HCT116 (cell line): ENCODE measurements at regions not wholly inside any gene's neighbourhood (a gene's known extent, or its start where the extent isn't known, plus 50 kb on each side); places are given as distances from the start of the nearest gene placed in this dataset.

Experiments
- ATAC-seq: fragments of 200-7000 bp; cut with Tn5 transposase; 2 replicates; pipeline ENCODE4 v1.9.1; 2020; ENCODE audit warnings: mild to moderate bottlenecking, moderate library complexity
- BruUV-seq: library from RNA; stranded (reverse); fragments of 400-500 nt; replicated peaks from 2 replicates; lab custom pipeline; 2021; lab: Mats Ljungman, UMichigan
- CTCF ChIA-PET: fragments of 300-600 bp; sonication (Branson Sonifier 250); formaldehyde crosslinking; loops from one replicate; lab custom pipeline; 2021; ENCODE audit warnings: antibody characterized with exemption; lab: Charles Lee
- POLR2A ChIA-PET: fragments of 300-600, 350-600 bp; sonication (Branson Sonifier 250); formaldehyde crosslinking; loops from one replicate; lab custom pipeline; 2021; ENCODE audit warnings: antibody characterized with exemption; lab: Charles Lee
- RAD21 ChIA-PET, 2 experiments: fragments of 300-600 bp; sonication (Branson Sonifier 250); formaldehyde crosslinking; loops; one replicate each; lab custom pipeline; 2023; ENCODE audit warnings: low total read pairs in 2 of 2; ENCODE audit not compliant: uncharacterized antibody in 2 of 2, unreplicated experiment in 2 of 2, low non-redundant PET in 1 of 2; lab: Charles Lee
- DNase-seq: peaks from one replicate; pipeline ENCODE4 v3.0.0-alpha.2; 2010; ENCODE audit warnings: low read depth, low spot score
- H2AFZ ChIP-seq: fragments of 200-600 bp; shearing (Covaris generic), sonication (generic); 2 replicates; pipeline ENCODE4 v1.6.1; 2017; ENCODE audit warnings: low read depth, mixed run types, mixed read lengths, antibody characterized with exemption, low read length; ENCODE audit not compliant: poor library complexity, severe bottlenecking
- H3K27ac ChIP-seq: 2 replicates; pipeline ENCODE4 v1.5.1; 2012; ENCODE audit warnings: low read depth, low read length
- H3K27me3 ChIP-seq: fragments of 200-600 bp; sonication (generic); 2 replicates; pipeline ENCODE4 v1.6.1; 2016; ENCODE audit warnings: mixed run types, low read length, mixed read lengths; ENCODE audit not compliant: insufficient read depth
- H3K36me3 ChIP-seq, 2 experiments: fragments of 200-500 bp in 1 of 2; fragments of 200-600 bp in 1 of 2; sonication (Bioruptor generic) in 1 of 2; sonication (generic) in 1 of 2; 2 replicates each; pipeline versions ENCODE4 v1.5.1 to v1.6.1; 2014 to 2016; ENCODE audit warnings: low read length in 2 of 2, inconsistent platforms in 1 of 2, mixed read lengths in 1 of 2, mixed run types in 1 of 2; ENCODE audit not compliant: insufficient read depth in 2 of 2, control insufficient read depth in 1 of 2
- H3K4me1 ChIP-seq, 2 experiments: fragments of 200-600 bp in 1 of 2; sonication (generic) in 1 of 2; 2 replicates each; pipeline versions ENCODE4 v1.5.1 to v1.6.1; 2012 to 2017; ENCODE audit warnings: low read length in 2 of 2, inconsistent platforms in 1 of 2, mild to moderate bottlenecking in 1 of 2, mixed read lengths in 1 of 2, mixed run types in 1 of 2, moderate library complexity in 1 of 2; ENCODE audit not compliant: insufficient read depth in 2 of 2, control insufficient read depth in 1 of 2
- H3K4me2 ChIP-seq: fragments of 200-600 bp; sonication (generic); 2 replicates; pipeline ENCODE4 v1.6.1; 2017; ENCODE audit warnings: mixed run types, low read length, mixed read lengths
- H3K4me3 ChIP-seq, 2 experiments: fragments of 200-600 bp in 1 of 2; sonication (generic) in 1 of 2; replicated peaks in 1 of 2; 2 replicates each; pipeline ENCODE4 v1.5.1; 2011 to 2016; ENCODE audit warnings: low read length in 2 of 2, control low read depth in 1 of 2, low read depth in 1 of 2, mild to moderate bottlenecking in 1 of 2, mixed read lengths in 1 of 2, mixed run types in 1 of 2
- H3K79me2 ChIP-seq: fragments of 200-600 bp; sonication (generic); 2 replicates; pipeline ENCODE4 v1.6.1; 2017; ENCODE audit warnings: mild to moderate bottlenecking, mixed run types, low read length, moderate library complexity, mixed read lengths; ENCODE audit not compliant: insufficient read depth
- H3K9ac ChIP-seq: fragments of 200-600 bp; sonication (generic); 2 replicates; pipeline ENCODE4 v1.6.1; 2016; ENCODE audit warnings: low read length, mixed read lengths
- H3K9me2 ChIP-seq: fragments of 200-600 bp; sonication (generic), shearing (Covaris generic); 2 replicates; pipeline ENCODE4 v1.6.1; 2017; ENCODE audit warnings: mixed run types, mild to moderate bottlenecking, moderate library complexity; ENCODE audit not compliant: insufficient read depth
- H3K9me3 ChIP-seq, 2 experiments: fragments of 200-500 bp in 1 of 2; fragments of 200-600 bp in 1 of 2; sonication (Bioruptor generic) in 1 of 2; sonication (generic) in 1 of 2; 2 replicates each; pipeline ENCODE4 v1.6.1; 2014 to 2017; ENCODE audit warnings: low read length in 2 of 2, mixed read lengths in 2 of 2, inconsistent platforms in 1 of 2, low read depth in 1 of 2, mild to moderate bottlenecking in 1 of 2, mixed run types in 1 of 2, moderate library complexity in 1 of 2; ENCODE audit not compliant: control insufficient read depth in 1 of 2, insufficient read depth in 1 of 2
- H4K20me1 ChIP-seq: fragments of 200-600 bp; sonication (generic), shearing (Covaris generic); 2 replicates; pipeline ENCODE4 v1.6.1; 2017; ENCODE audit warnings: mixed run types, mild to moderate bottlenecking, moderate library complexity; ENCODE audit not compliant: insufficient read depth
- CBX3 ChIP-seq: IDR thresholded peaks from 2 replicates; pipeline ENCODE4 v1.6.1; 2012; ENCODE audit warnings: low read depth
- EGR1 ChIP-seq: IDR thresholded peaks from 2 replicates; pipeline ENCODE4 v1.6.1; 2012; ENCODE audit warnings: low read depth
- ELF1 ChIP-seq: IDR thresholded peaks from 2 replicates; pipeline ENCODE4 v1.6.1; 2012; ENCODE audit warnings: low read depth, borderline replicate concordance
- EZH2phosphoT487 ChIP-seq: fragments of 200-600 bp; IDR thresholded peaks from 2 replicates; pipeline ENCODE4 v1.6.1; 2018; ENCODE audit warnings: antibody characterized with exemption, borderline replicate concordance
- FOSL1 ChIP-seq: IDR thresholded peaks from 2 replicates; pipeline ENCODE4 v1.6.1; 2012; ENCODE audit warnings: low read depth
- POLR2AphosphoS5 ChIP-seq: IDR thresholded peaks from 2 replicates; pipeline ENCODE4 v1.6.1; 2011; ENCODE audit warnings: mild to moderate bottlenecking, low read depth, low read length, moderate library complexity
- SP1 ChIP-seq: IDR thresholded peaks from 2 replicates; pipeline ENCODE4 v1.6.1; 2012; ENCODE audit warnings: low read depth
- SRF ChIP-seq: IDR thresholded peaks from 2 replicates; pipeline ENCODE4 v1.6.1; 2012; ENCODE audit warnings: low read depth
- YY1 ChIP-seq: IDR thresholded peaks from 2 replicates; pipeline ENCODE4 v1.6.1; 2011; ENCODE audit warnings: low read length, low read depth, moderate library complexity, mild to moderate bottlenecking; ENCODE audit not compliant: insufficient replicate concordance; ENCODE audit errors: extremely low read depth
- ZFX ChIP-seq: fragments of 450-650 bp; IDR thresholded peaks from 2 replicates; pipeline ENCODE4 v1.6.1; 2017
- ZNF274 ChIP-seq: fragments of 200-500 bp; sonication (Bioruptor generic); IDR thresholded peaks from 2 replicates; pipeline ENCODE4 v1.6.1; 2014; ENCODE audit warnings: mild to moderate bottlenecking, low read depth, low read length, inconsistent platforms
- intact Hi-C: fragments of 100-400 bp; cut with micrococcal nuclease; formaldehyde crosslinking; loops from 2 replicates; pipeline ENCODE4 v1.10.0; 2022
- TF ChIP-seq, protein P1 (sequence below): IDR thresholded peaks from 2 replicates; pipeline ENCODE4 v1.6.1; 2011; ENCODE audit warnings: mild to moderate bottlenecking, low read length, moderate library complexity; ENCODE audit not compliant: insufficient replicate concordance; ENCODE audit errors: extremely low read depth
- TF ChIP-seq, protein P2 (sequence below): IDR thresholded peaks from 2 replicates; pipeline ENCODE4 v1.6.1; 2012
- TF ChIP-seq, protein P3 (sequence below): IDR thresholded peaks from 2 replicates; pipeline ENCODE4 v1.6.1; 2012

DNA sequence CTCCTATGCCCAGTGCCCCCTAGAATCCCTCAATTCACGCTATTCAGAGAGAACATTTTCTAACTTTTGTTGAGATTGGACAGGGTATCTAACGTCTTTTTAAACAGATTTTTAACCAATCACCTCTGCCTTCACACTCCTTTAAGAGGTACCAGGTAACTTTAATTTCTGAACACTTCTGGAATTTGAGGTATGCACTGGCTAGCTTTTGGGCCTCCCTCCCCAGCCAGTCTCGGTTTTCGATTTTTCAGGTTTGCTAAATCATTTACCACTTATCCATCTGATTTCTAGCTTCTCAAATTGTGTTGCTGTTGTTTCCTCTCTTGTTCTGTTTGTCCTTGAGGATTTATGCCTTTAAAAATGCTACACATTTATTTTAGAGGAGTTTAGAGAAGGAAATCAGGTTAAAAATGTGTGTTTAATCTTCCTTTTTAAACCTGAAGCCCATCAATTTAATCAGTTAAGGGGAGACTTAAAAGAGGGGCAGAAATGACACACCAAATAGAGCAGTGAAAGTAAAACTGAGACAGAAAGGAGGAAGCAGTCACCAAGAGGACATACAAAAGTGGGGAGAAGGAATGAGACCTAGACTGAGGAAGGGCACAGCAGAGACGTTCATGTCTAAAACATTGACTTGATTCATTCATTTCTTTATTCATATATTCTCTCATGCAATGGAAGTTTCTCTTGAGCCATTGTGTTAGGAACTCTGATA is 139.6 kb upstream of the HTR2A start:
- ATAC-seq (no peak), DNase-seq (no peak)
- Histone ChIP-seq H3K9me3 (no peaks in the 10 kb centered on the region), H3K36me3 (no peaks in the 10 kb centered on the region), H2AFZ (no peak overlapping the region), H4K20me1 (no peaks in the 10 kb centered on the region), H3K9ac (no peak overlapping the region), H3K9me2 (no peaks in the 10 kb centered on the region), H3K4me2 (no peak overlapping the region), H3K27me3 (peaks cover 47% of the 10 kb centered on the region), H3K79me2 (no peaks in the 10 kb centered on the region), H3K4me1 (no peaks in the 10 kb centered on the region), H3K4me3 (no peak overlapping the region), H3K27ac (no peak overlapping the region)
- RAD21 ChIA-PET = no interaction called here
- CTCF ChIA-PET = no interaction called here
- intact Hi-C loops = no loop called here
- POLR2A ChIA-PET = no interaction called here
- BruUV-seq = no TSS peak
- TF ChIP-seq POLR2AphosphoS5 = no peak
- no peak for TF ChIP-seq CBX3
- no peak for TF ChIP-seq EGR1
- no peak for TF ChIP-seq SP1
- no peak for TF ChIP-seq SRF
- TF ChIP-seq, protein P1, sequence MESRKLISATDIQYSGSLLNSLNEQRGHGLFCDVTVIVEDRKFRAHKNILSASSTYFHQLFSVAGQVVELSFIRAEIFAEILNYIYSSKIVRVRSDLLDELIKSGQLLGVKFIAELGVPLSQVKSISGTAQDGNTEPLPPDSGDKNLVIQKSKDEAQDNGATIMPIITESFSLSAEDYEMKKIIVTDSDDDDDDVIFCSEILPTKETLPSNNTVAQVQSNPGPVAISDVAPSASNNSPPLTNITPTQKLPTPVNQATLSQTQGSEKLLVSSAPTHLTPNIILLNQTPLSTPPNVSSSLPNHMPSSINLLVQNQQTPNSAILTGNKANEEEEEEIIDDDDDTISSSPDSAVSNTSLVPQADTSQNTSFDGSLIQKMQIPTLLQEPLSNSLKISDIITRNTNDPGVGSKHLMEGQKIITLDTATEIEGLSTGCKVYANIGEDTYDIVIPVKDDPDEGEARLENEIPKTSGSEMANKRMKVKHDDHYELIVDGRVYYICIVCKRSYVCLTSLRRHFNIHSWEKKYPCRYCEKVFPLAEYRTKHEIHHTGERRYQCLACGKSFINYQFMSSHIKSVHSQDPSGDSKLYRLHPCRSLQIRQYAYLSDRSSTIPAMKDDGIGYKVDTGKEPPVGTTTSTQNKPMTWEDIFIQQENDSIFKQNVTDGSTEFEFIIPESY = no peak
- no peak for TF ChIP-seq EZH2phosphoT487

DNA sequence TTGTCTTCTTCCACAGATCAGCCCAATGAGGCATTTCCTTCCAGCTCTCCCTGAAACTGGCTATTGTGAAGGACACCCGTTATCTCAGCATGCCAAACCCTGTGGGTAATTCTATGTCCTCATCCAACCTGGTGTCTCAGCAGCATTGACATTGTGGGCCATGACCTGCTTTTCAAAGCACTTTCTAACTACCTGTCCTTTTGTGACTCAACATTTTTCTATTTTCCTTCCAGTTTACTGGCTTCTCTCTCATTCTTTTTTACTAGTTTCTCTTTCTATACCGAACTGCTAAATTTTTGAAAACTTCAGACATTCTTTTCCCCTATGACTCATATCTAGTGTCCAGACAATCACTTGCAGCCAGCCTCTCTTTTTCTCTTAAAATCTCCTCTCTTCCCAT is 136.4 kb upstream of the HTR2A start:
- ATAC-seq (no peak), DNase-seq (no peak)
- Histone ChIP-seq H3K36me3 (no peaks in the 10 kb centered on the region), H3K9me3 (no peaks in the 10 kb centered on the region), H3K27me3 (peaks cover 28% of the 10 kb centered on the region), H2AFZ (no peak overlapping the region), H3K9ac (no peak overlapping the region), H3K9me2 (no peaks in the 10 kb centered on the region), H3K4me2 (no peak overlapping the region), H4K20me1 (no peaks in the 10 kb centered on the region), H3K79me2 (no peaks in the 10 kb centered on the region), H3K27ac (no peak overlapping the region), H3K4me1 (no peaks in the 10 kb centered on the region), H3K4me3 (no peak overlapping the region)
- ChIA-PET POLR2A (no interaction called here), CTCF (no interaction called here), RAD21 (no interaction called here)
- intact Hi-C loops = no loop called here
- BruUV-seq = no TSS peak
- TF ChIP-seq SRF (no peak), POLR2AphosphoS5 (no peak), FOSL1 (no peak), ZFX (no peak), SP1 (no peak), ELF1 (no peak), YY1 (no peak), CBX3 (no peak), EGR1 (no peak), ZNF274 (no peak)
- TF ChIP-seq, protein P2, sequence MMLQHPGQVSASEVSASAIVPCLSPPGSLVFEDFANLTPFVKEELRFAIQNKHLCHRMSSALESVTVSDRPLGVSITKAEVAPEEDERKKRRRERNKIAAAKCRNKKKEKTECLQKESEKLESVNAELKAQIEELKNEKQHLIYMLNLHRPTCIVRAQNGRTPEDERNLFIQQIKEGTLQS = no peak
- TF ChIP-seq, protein P1 = no peak
- TF ChIP-seq, protein P3, sequence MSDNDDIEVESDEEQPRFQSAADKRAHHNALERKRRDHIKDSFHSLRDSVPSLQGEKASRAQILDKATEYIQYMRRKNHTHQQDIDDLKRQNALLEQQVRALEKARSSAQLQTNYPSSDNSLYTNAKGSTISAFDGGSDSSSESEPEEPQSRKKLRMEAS = no peak
